ENCODE measurements at regions not wholly inside any gene's neighbourhood (a gene's known extent, or its start where the extent isn't known, plus 50 kb on each side); places are given as distances from the start of the nearest gene placed in this dataset.

- no peak for DNase-seq
These were observed 166.2 kb upstream of the SP8 start for GRCh38 chr7:20952916-20953315.

GRCh38 chr7:20954711-20955619 lies 168.3 kb upstream of the SP8 start:
- no peak for DNase-seq

- no peak for DNase-seq
These were observed 171.9 kb upstream of the SP8 start for GRCh38 chr7:20958572-20958971.

GRCh38 chr7:20959281-20959680 lies 172.6 kb upstream of the SP8 start:
- no peak for DNase-seq

GRCh38 chr7:20963556-20964280 lies 177.0 kb upstream of the SP8 start:
- DNase-seq = no peak

GRCh38 chr7:20964281-20964918 lies 177.7 kb upstream of the SP8 start:
- DNase-seq = no peak

- DNase-seq = no peak
These were observed 184.5 kb upstream of the SP8 start for GRCh38 chr7:20971219-20971618.

GRCh38 chr7:20980232-20980631 lies 193.5 kb upstream of the SP8 start:
- no peak for DNase-seq

GRCh38 chr7:20980668-20981264 lies 194.1 kb upstream of the SP8 start:
- DNase-seq = no peak

- no peak for DNase-seq
These were observed 201.7 kb upstream of the SP8 start for GRCh38 chr7:20988340-20988739.

GRCh38 chr7:20991544-20991943 lies 204.9 kb upstream of the SP8 start:
- no peak for DNase-seq

GRCh38 chr7:20993693-20994092 lies 207.0 kb upstream of the SP8 start:
- DNase-seq = no peak

- DNase-seq = no peak
These were observed 211.6 kb upstream of the SP8 start for GRCh38 chr7:20998309-20998708.

GRCh38 chr7:21011153-21011552 lies 224.5 kb upstream of the SP8 start:
- no peak for DNase-seq

GRCh38 chr7:21013765-21014539 lies 227.3 kb upstream of the SP8 start:
- no peak for DNase-seq

GRCh38 chr7:21020667-21021066 lies 234.0 kb upstream of the SP8 start:
- no peak for DNase-seq

GRCh38 chr7:21023841-21024484 lies 237.3 kb upstream of the SP8 start:
- DNase-seq = no peak

GRCh38 chr7:21024485-21024867 lies 237.8 kb upstream of the SP8 start:
- no peak for DNase-seq

GRCh38 chr7:21028186-21028585 lies 241.5 kb upstream of the SP8 start:
- no peak for DNase-seq

- no peak for DNase-seq
These were observed 241.9 kb upstream of the SP8 start for GRCh38 chr7:21028599-21028998.

- DNase-seq = no peak
These were observed 242.3 kb upstream of the SP8 start for GRCh38 chr7:21029006-21029405.

All from activated naive CD4-positive, alpha-beta T cell treated with anti-CD3 and anti-CD28 coated beads, Interleukin-2, amount 50 U/mL, for 16 hours (primary cell).